ENCODE measurements at regions not wholly inside any gene's neighbourhood (a gene's known extent, or its start where the extent isn't known, plus 50 kb on each side); places are given as distances from the start of the nearest gene placed in this dataset.

GRCh38 chr12:124096109-124096508 lies 123.1 kb downstream of the ZNF664 start:
- DNase-seq (ENCODE audit: low spot score), result no peak

GRCh38 chr12:124096869-124097434 lies 123.9 kb downstream of the ZNF664 start:
- no peak for DNase-seq (ENCODE audit: low spot score)

GRCh38 chr12:124097701-124098100 lies 124.7 kb downstream of the ZNF664 start:
- DNase-seq (ENCODE audit: low spot score), result no peak

- no peak for DNase-seq (ENCODE audit: low spot score)
These were observed 125.2 kb downstream of the ZNF664 start for GRCh38 chr12:124098101-124098757.

- no peak for DNase-seq (ENCODE audit: low spot score)
These were observed 125.9 kb downstream of the ZNF664 start for GRCh38 chr12:124098887-124099286.

- DNase-seq (ENCODE audit: low spot score), result no peak
These were observed 126.6 kb downstream of the ZNF664 start for GRCh38 chr12:124099661-124100060.

GRCh38 chr12:124100572-124101178 lies 127.7 kb downstream of the ZNF664 start:
- no peak for DNase-seq (ENCODE audit: low spot score)

GRCh38 chr12:124105546-124105945 lies 132.5 kb downstream of the ZNF664 start:
- no peak for DNase-seq (ENCODE audit: low spot score)

- no peak for DNase-seq (ENCODE audit: low spot score)
These were observed 134.3 kb downstream of the ZNF664 start for GRCh38 chr12:124107351-124107750.

- DNase-seq (ENCODE audit: low spot score), result peak; percentile 28
These were observed 136.7 kb downstream of the ZNF664 start for GRCh38 chr12:124109760-124110159.

- no peak for DNase-seq (ENCODE audit: low spot score)
These were observed 137.4 kb downstream of the ZNF664 start for GRCh38 chr12:124110372-124110883.

- no peak for DNase-seq (ENCODE audit: low spot score)
These were observed 138.0 kb downstream of the ZNF664 start for GRCh38 chr12:124111006-124111405.

GRCh38 chr12:124114316-124114715 lies 141.3 kb downstream of the ZNF664 start:
- DNase-seq (ENCODE audit: low spot score), result no peak

GRCh38 chr12:124115496-124115895 lies 142.5 kb downstream of the ZNF664 start:
- no peak for DNase-seq (ENCODE audit: low spot score)

- no peak for DNase-seq (ENCODE audit: low spot score)
These were observed 143.1 kb downstream of the ZNF664 start for GRCh38 chr12:124115976-124116690.

- no peak for DNase-seq (ENCODE audit: low spot score)
These were observed 147.7 kb downstream of the ZNF664 start for GRCh38 chr12:124120739-124121138.

GRCh38 chr12:124122722-124123121 lies 149.7 kb downstream of the ZNF664 start:
- no peak for DNase-seq (ENCODE audit: low spot score)

GRCh38 chr12:124123296-124124000 lies 150.4 kb downstream of the ZNF664 start:
- no peak for DNase-seq (ENCODE audit: low spot score)

- no peak for DNase-seq (ENCODE audit: low spot score)
These were observed 152.3 kb downstream of the ZNF664 start for GRCh38 chr12:124125203-124125871.

GRCh38 chr12:124126950-124127655 lies 154.1 kb downstream of the ZNF664 start:
- DNase-seq (ENCODE audit: low spot score), result no peak

GRCh38 chr12:124129132-124129531 lies 156.1 kb downstream of the ZNF664 start:
- DNase-seq (ENCODE audit: low spot score), result no peak
